OCI-LY1 (cell line): ENCODE measurements at regions not wholly inside any gene's neighbourhood (a gene's known extent, or its start where the extent isn't known, plus 50 kb on each side); places are given as distances from the start of the nearest gene placed in this dataset.

Experiments
- EZH2 ChIP-seq: fragments of 200-600 bp; sonication (generic), shearing (Covaris generic); IDR thresholded peaks from 2 replicates; pipeline ENCODE4 v1.8.0; 2017; ENCODE audit warnings: borderline replicate concordance, mixed run types, mild to moderate bottlenecking, antibody characterized with exemption, low read length, moderate library complexity, mixed read lengths
- TF ChIP-seq, protein P1 (sequence below): fragments of 200-600 bp; sonication (generic), shearing (Covaris generic); IDR thresholded peaks from 2 replicates; pipeline ENCODE4 v1.5.1; 2017; ENCODE audit warnings: mild to moderate bottlenecking, antibody characterized with exemption, low read length, moderate library complexity, mixed read lengths

DNA sequence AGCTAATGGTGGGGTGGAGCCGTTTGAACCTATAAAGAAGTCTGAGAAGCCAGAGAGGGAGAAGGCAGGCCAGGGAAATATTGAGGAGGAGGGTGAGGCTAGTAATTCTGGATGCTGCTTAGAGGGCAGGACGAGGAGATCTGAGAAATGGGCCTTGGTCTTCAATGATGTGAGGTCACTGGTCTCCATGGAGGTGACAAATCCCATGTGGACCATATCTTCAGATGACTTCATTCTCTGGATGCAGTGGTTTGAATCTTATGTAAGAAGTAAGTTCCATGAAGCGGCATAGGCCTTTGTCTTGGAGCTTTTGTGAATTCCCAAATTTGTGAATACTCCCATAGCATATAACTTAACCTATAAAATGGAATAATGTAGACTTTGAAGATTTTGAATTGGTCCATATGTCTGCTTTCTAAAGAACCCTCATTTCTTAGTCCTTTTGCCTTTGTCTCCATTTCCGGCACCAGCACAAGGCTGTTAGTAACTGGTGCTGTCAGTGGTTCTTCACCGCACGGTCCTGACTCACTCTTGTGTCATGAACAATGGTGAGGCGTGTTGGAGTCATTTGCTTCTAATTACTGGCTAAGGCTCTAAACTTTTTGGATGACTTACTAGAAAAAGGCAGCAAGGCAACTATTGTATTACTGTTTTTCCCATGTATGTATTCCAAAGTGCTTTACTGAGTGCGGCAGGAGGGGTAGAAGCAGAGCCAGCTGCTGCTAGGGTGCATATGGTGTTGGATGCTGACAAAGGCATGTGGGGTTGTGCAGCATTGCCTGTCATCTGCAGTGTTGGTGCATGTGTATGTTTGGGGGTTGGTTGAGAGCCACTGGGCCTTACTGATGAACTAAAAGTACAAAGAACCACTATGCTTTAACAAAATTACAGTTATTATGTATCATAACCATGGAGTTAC, 279.3 kb upstream of the C2CD4B start:
- TF ChIP-seq, protein P1, sequence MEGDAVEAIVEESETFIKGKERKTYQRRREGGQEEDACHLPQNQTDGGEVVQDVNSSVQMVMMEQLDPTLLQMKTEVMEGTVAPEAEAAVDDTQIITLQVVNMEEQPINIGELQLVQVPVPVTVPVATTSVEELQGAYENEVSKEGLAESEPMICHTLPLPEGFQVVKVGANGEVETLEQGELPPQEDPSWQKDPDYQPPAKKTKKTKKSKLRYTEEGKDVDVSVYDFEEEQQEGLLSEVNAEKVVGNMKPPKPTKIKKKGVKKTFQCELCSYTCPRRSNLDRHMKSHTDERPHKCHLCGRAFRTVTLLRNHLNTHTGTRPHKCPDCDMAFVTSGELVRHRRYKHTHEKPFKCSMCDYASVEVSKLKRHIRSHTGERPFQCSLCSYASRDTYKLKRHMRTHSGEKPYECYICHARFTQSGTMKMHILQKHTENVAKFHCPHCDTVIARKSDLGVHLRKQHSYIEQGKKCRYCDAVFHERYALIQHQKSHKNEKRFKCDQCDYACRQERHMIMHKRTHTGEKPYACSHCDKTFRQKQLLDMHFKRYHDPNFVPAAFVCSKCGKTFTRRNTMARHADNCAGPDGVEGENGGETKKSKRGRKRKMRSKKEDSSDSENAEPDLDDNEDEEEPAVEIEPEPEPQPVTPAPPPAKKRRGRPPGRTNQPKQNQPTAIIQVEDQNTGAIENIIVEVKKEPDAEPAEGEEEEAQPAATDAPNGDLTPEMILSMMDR = no peak
- no peak for TF ChIP-seq EZH2
